GM12865 (cell line): ENCODE measurements at regions not wholly inside any gene's neighbourhood (a gene's known extent, or its start where the extent isn't known, plus 50 kb on each side); places are given as distances from the start of the nearest gene placed in this dataset.

Experiments
- DNase-seq: peaks from one replicate; pipeline ENCODE4 v3.0.0; 2010; ENCODE audit warnings: low read depth
- H3K4me3 ChIP-seq: 2 replicates; pipeline ENCODE4 v1.5.1; 2011; ENCODE audit warnings: mild to moderate bottlenecking, low read depth, low read length, control low read depth
- CTCF ChIP-seq: IDR thresholded peaks from 2 replicates; pipeline ENCODE4 v1.5.1; 2011; ENCODE audit warnings: low read length, control low read depth, low read depth, inconsistent platforms; ENCODE audit not compliant: insufficient read depth; ENCODE audit errors: missing control alignments

- peak; percentile 52 for DNase-seq
- no peak overlapping the region for H3K4me3 ChIP-seq
- no peak for TF ChIP-seq CTCF
Observed at GRCh38 chr21:35585155-35585554, 475.2 kb downstream of the SETD4 start.

GRCh38 chr21:35583566-35584216, 476.6 kb downstream of the SETD4 start:
- no peak for DNase-seq
- no peak for TF ChIP-seq CTCF

GRCh38 chr21:35582731-35583130, 477.6 kb downstream of the SETD4 start:
- no peak for TF ChIP-seq CTCF
- no peak for DNase-seq
- no peak overlapping the region for H3K4me3 ChIP-seq

More at GRCh38 chr21:35583566-35584216, 476.6 kb downstream of the SETD4 start:
- no peak overlapping the region for H3K4me3 ChIP-seq

GRCh38 chr21:35581640-35582039, 478.7 kb downstream of the SETD4 start:
- TF ChIP-seq CTCF, result no peak
- no peak overlapping the region for H3K4me3 ChIP-seq
- no peak for DNase-seq

GRCh38 chr21:35579520-35580293, 480.6 kb downstream of the SETD4 start:
- DNase-seq, result no peak
- TF ChIP-seq CTCF, result no peak
- no peak overlapping the region for H3K4me3 ChIP-seq

GRCh38 chr21:35578831-35579471, 481.4 kb downstream of the SETD4 start:
- H3K4me3 ChIP-seq, result no peak overlapping the region
- no peak for TF ChIP-seq CTCF
- no peak for DNase-seq
